ENCODE measurements at regions not wholly inside any gene's neighbourhood (a gene's known extent, or its start where the extent isn't known, plus 50 kb on each side); places are given as distances from the start of the nearest gene placed in this dataset.

DNA sequence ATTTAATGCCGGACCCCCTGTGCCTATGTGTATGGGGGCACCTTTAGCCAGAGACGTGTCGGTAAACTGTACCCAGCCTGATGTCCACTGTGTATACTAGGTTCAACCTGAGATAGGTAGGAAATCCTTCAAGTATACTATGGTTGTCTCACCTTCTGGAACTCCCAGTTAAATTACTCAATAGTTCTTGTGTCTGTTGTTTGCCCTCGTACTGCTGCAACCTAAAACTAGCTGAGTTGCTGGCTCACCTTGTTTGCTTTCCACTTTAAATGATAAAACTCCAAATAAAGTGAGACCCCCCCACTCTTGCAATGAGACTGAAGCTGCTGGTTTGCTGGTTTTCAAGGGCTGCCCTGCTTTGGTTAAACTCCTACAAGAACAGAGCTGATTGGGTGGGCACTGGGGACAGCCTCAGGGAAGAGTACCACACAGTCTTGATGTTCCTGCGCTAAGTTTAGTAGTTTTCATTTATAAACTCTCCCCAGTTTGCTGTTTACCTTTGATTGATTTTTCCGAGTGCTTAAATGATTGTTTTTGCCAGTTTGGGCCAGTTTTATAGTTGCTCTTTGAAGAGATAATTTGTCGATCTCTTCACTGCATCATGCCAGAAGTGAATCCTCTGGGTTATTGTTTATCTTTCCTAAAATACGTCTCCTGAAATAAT lies 1281.8 kb upstream of the MAP3K7 start:
- TF ChIP-seq, protein P1, sequence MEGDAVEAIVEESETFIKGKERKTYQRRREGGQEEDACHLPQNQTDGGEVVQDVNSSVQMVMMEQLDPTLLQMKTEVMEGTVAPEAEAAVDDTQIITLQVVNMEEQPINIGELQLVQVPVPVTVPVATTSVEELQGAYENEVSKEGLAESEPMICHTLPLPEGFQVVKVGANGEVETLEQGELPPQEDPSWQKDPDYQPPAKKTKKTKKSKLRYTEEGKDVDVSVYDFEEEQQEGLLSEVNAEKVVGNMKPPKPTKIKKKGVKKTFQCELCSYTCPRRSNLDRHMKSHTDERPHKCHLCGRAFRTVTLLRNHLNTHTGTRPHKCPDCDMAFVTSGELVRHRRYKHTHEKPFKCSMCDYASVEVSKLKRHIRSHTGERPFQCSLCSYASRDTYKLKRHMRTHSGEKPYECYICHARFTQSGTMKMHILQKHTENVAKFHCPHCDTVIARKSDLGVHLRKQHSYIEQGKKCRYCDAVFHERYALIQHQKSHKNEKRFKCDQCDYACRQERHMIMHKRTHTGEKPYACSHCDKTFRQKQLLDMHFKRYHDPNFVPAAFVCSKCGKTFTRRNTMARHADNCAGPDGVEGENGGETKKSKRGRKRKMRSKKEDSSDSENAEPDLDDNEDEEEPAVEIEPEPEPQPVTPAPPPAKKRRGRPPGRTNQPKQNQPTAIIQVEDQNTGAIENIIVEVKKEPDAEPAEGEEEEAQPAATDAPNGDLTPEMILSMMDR (conservative IDR thresholded peaks at IDR 0.05 in 1 of 2, IDR thresholded peaks at IDR 0.05 in 1 of 2; ENCODE audit: extremely low read depth in 1 of 2, insufficient read depth in 1 of 2, low read depth in 1 of 2, low read length in 2 of 2), result no peak
- no peak for TF ChIP-seq EZH2 (IDR thresholded peaks at IDR 0.05; ENCODE audit: borderline replicate concordance, low read length)

Measured in mammary epithelial cell (primary cell).